IMR-90 (cell line): ENCODE measurements at regions not wholly inside any gene's neighbourhood (a gene's known extent, or its start where the extent isn't known, plus 50 kb on each side); places are given as distances from the start of the nearest gene placed in this dataset.

Experiments used
- ATAC-seq: fragments of 200-7000 bp; cut with Tn5 transposase; 2 replicates; pipeline ENCODE4 v1.9.1; 2020; ENCODE audit warnings: low read depth, mild to moderate bottlenecking, moderate library complexity
- BruUV-seq: library from RNA; stranded (reverse); fragments of 400-500 nt; replicated peaks from 2 replicates; lab custom pipeline; 2021; lab: Mats Ljungman, UMichigan
- CTCF ChIA-PET: fragments of 300-600 bp; formaldehyde crosslinking; extraction: SDS; loops from one replicate; lab custom pipeline; 2021; ENCODE audit warnings: antibody characterized with exemption; lab: Yijun Ruan, JAX
- POLR2A ChIA-PET: fragments of 300-600 bp; sonication (Branson Sonifier 250); formaldehyde crosslinking; loops from one replicate; lab custom pipeline; 2022; ENCODE audit warnings: antibody characterized with exemption; ENCODE audit not compliant: unreplicated experiment; lab: Charles Lee
- DNase-seq: peaks from one replicate; pipeline ENCODE4 v3.0.0; 2013
- H2AFZ ChIP-seq: replicated peaks from 2 replicates; pipeline ENCODE3; 2013; ENCODE audit warnings: low read length, mild to moderate bottlenecking; ENCODE audit not compliant: poor library complexity
- H2AK5ac ChIP-seq: 2 replicates; pipeline ENCODE4 v1.6.1; 2013; ENCODE audit warnings: low read depth, low read length, inconsistent platforms
- H2AK9ac ChIP-seq: replicated peaks from 2 replicates; pipeline ENCODE3; 2013; ENCODE audit warnings: mild to moderate bottlenecking, low read depth, low read length, moderate library complexity; ENCODE audit not compliant: poor library complexity
- H2BK120ac ChIP-seq: 2 replicates; pipeline ENCODE4 v1.6.1; 2013; ENCODE audit warnings: low read depth, low read length, inconsistent platforms
- H2BK15ac ChIP-seq: 3 replicates; pipeline ENCODE4 v1.6.1; 2013; ENCODE audit warnings: low read depth, low read length, inconsistent platforms
- H2BK20ac ChIP-seq: 2 replicates; pipeline ENCODE4 v1.6.1; 2013; ENCODE audit warnings: low read depth, mild to moderate bottlenecking, inconsistent platforms, low read length, moderate library complexity
- H2BK5ac ChIP-seq: 2 replicates; pipeline ENCODE4 v1.6.1; 2013; ENCODE audit warnings: mild to moderate bottlenecking, low read depth, low read length, inconsistent platforms; ENCODE audit not compliant: poor library complexity, severe bottlenecking
- H3K14ac ChIP-seq: replicated peaks from 2 replicates; pipeline ENCODE4 v1.6.1; 2013; ENCODE audit warnings: low read depth, low read length, inconsistent platforms
- H3K18ac ChIP-seq: 2 replicates; pipeline ENCODE4 v1.6.1; 2013; ENCODE audit warnings: low read depth, low read length, control low read depth
- H3K23ac ChIP-seq: 2 replicates; pipeline ENCODE4 v1.6.1; 2013; ENCODE audit warnings: low read depth, low read length, inconsistent platforms
- H3K27ac ChIP-seq: 2 replicates; pipeline ENCODE4 v1.5.1; 2013; ENCODE audit warnings: mild to moderate bottlenecking, control low read depth, low read length; ENCODE audit not compliant: insufficient read depth
- H3K27me3 ChIP-seq: 2 replicates; pipeline ENCODE4 v1.6.1; 2013; ENCODE audit warnings: low read length; ENCODE audit not compliant: control insufficient read depth, insufficient read depth
- H3K36me3 ChIP-seq: 2 replicates; pipeline ENCODE4 v1.6.1; 2013; ENCODE audit warnings: low read length, mixed read lengths; ENCODE audit not compliant: control insufficient read depth, insufficient read depth
- H3K4ac ChIP-seq: 2 replicates; pipeline ENCODE4 v1.6.1; 2013; ENCODE audit warnings: low read depth, low read length, inconsistent platforms
- H3K4me1 ChIP-seq: 2 replicates; pipeline ENCODE4 v1.6.1; 2013; ENCODE audit warnings: low read length, mixed read lengths; ENCODE audit not compliant: control insufficient read depth, insufficient read depth
- H3K4me2 ChIP-seq: 2 replicates; pipeline ENCODE4 v1.6.1; 2013; ENCODE audit warnings: low read depth, mild to moderate bottlenecking, control low read depth, low read length, moderate library complexity
- H3K4me3 ChIP-seq: 2 replicates; pipeline ENCODE4 v1.5.1; 2013; ENCODE audit warnings: low read depth, mild to moderate bottlenecking, control low read depth, low read length, moderate library complexity; ENCODE audit not compliant: insufficient read depth
- H3K56ac ChIP-seq: 2 replicates; pipeline ENCODE4 v1.6.1; 2013; ENCODE audit warnings: low read length, inconsistent platforms; ENCODE audit not compliant: insufficient read depth; ENCODE audit errors: extremely low read depth
- H3K79me1 ChIP-seq, 2 experiments: 2 replicates each; pipeline ENCODE4 v1.6.1; 2013; ENCODE audit warnings: low read length in 2 of 2, inconsistent platforms in 1 of 2, low read depth in 1 of 2
- H3K9ac ChIP-seq: 2 replicates; pipeline ENCODE4 v1.6.1; 2013; ENCODE audit warnings: low read depth, low read length, control low read depth
- H3K9me1 ChIP-seq: 2 replicates; pipeline ENCODE4 v1.6.1; 2013; ENCODE audit warnings: low read length, inconsistent platforms; ENCODE audit not compliant: insufficient read depth
- H3K9me3 ChIP-seq: 2 replicates; pipeline ENCODE4 v1.6.1; 2013; ENCODE audit warnings: low read length; ENCODE audit not compliant: control insufficient read depth, insufficient read depth
- H4K20me1 ChIP-seq: 2 replicates; pipeline ENCODE4 v1.6.1; 2013; ENCODE audit warnings: low read length, inconsistent platforms; ENCODE audit not compliant: insufficient read depth
- H4K5ac ChIP-seq: 2 replicates; pipeline ENCODE4 v1.6.1; 2013; ENCODE audit warnings: mild to moderate bottlenecking, low read depth, low read length, control low read depth
- H4K8ac ChIP-seq, 2 experiments: 2 replicates each; pipeline ENCODE4 v1.6.1; 2013; ENCODE audit warnings: low read depth in 2 of 2, low read length in 2 of 2, control low read depth in 1 of 2, inconsistent platforms in 1 of 2
- H4K91ac ChIP-seq: 2 replicates; pipeline ENCODE4 v1.6.1; 2013; ENCODE audit warnings: low read depth, low read length, inconsistent platforms; ENCODE audit not compliant: insufficient read depth
- CEBPB ChIP-seq: IDR thresholded peaks from 2 replicates; pipeline ENCODE4 v1.6.1; 2012; ENCODE audit warnings: low read depth, low read length, improper control_type of control experiment
- ELK1 ChIP-seq: fragments of 150-350 bp; IDR thresholded peaks from 2 replicates; pipeline ENCODE4 v1.6.1; 2016; ENCODE audit warnings: low read depth, mild to moderate bottlenecking, low read length, moderate library complexity, borderline replicate concordance
- FOS ChIP-seq: fragments of 150-350 bp; IDR thresholded peaks from 2 replicates; pipeline ENCODE4 v1.6.1; 2016; ENCODE audit warnings: low read depth, low read length
- MXI1 ChIP-seq: IDR thresholded peaks from 2 replicates; pipeline ENCODE4 v1.6.1; 2012; ENCODE audit warnings: low read depth, mild to moderate bottlenecking, low read length, moderate library complexity, borderline replicate concordance
- NFE2L2 ChIP-seq: fragments of 150-350 bp; IDR thresholded peaks from 2 replicates; pipeline ENCODE4 v1.6.1; 2016; ENCODE audit warnings: low read depth, mild to moderate bottlenecking, low read length
- POLR2A ChIP-seq: IDR thresholded peaks from 2 replicates; pipeline ENCODE4 v1.6.1; 2012; ENCODE audit warnings: mild to moderate bottlenecking, low read depth, low read length
- RCOR1 ChIP-seq: IDR thresholded peaks from 2 replicates; pipeline ENCODE4 v1.6.1; 2012; ENCODE audit warnings: mild to moderate bottlenecking, low read length, improper control_type of control experiment; ENCODE audit not compliant: insufficient replicate concordance
- USF2 ChIP-seq: fragments of 150-350 bp; IDR thresholded peaks from 2 replicates; pipeline ENCODE4 v1.6.1; 2017; ENCODE audit warnings: mild to moderate bottlenecking, antibody characterized with exemption, low read length, low read depth
- WGBS, 2 experiments: methylation state at CpG; one replicate each; pipeline versions ENCODE4 v1.1.5 to v1.1.7; 2013; ENCODE audit warnings: missing lambda C conversion rate in 2 of 2; ENCODE audit not compliant: insufficient read length in 1 of 2; ENCODE audit errors: extremely low coverage in 2 of 2; 5-methylcytosine and 5-hydroxymethylcytosine counted together
- dilution Hi-C: fragments of 300-500 bp; cut with HindIII; formaldehyde crosslinking; loops from one replicate; pipeline ENCODE4 v1.14.3; 2018; ENCODE audit warnings: low sequenced_read_pairs; ENCODE audit not compliant: unreplicated experiment
- in situ Hi-C: fragments of 300-500 bp; cut with MboI; formaldehyde crosslinking; loops from 3 replicates; pipeline ENCODE4 v1.14.3; 2019; ENCODE audit warnings: low sequenced_read_pairs, inconsistent platforms, mixed read lengths
- intact Hi-C: fragments of 100-400 bp; cut with micrococcal nuclease; formaldehyde crosslinking; loops from 2 replicates; pipeline ENCODE4 v1.10.0; 2022

GRCh38 chrX:139287155-139287924, 243.2 kb upstream of the F9 start:
- no CpG with 5 or more reads among the region's 2 CpGs for WGBS, 2 experiments

More at GRCh38 chrX:139287155-139287924, 243.2 kb upstream of the F9 start:
- in situ Hi-C loops: no loop called here
- H3K14ac ChIP-seq: no peak overlapping the region
- ChIA-PET CTCF (no interaction called here), POLR2A (no interaction called here)
- H3K27ac ChIP-seq: no peak overlapping the region
- H2BK20ac ChIP-seq: no peak overlapping the region
- no peak overlapping the region for H2AK5ac ChIP-seq
- H3K56ac ChIP-seq: no peak overlapping the region
- ATAC-seq (no peak), DNase-seq (no peak)
- H4K91ac ChIP-seq: no peak overlapping the region
- no peak overlapping the region for H3K18ac ChIP-seq
- no peak for TF ChIP-seq MXI1
- TF ChIP-seq NFE2L2: no peak
- no peak for TF ChIP-seq ELK1
- no peak for TF ChIP-seq RCOR1
- TF ChIP-seq FOS: no peak
- TF ChIP-seq CEBPB: no peak
- TF ChIP-seq POLR2A: no peak
- no peak for TF ChIP-seq USF2
- no peak overlapping the region for H4K8ac ChIP-seq
- no peak overlapping the region for H4K5ac ChIP-seq
- no peak overlapping the region for H3K9ac ChIP-seq
- no peak overlapping the region for H2AFZ ChIP-seq
- H3K4me3 ChIP-seq: no peak overlapping the region
- H3K36me3 ChIP-seq: no peaks in the 10 kb centered on the region
- H3K4me2 ChIP-seq: no peak overlapping the region
- intact Hi-C loops: no loop called here
- H3K4ac ChIP-seq: no peak overlapping the region
- H3K4me1 ChIP-seq: no peaks in the 10 kb centered on the region
- H3K79me1 ChIP-seq: no peaks in the 10 kb centered on the region
- dilution Hi-C loops: no loop called here
- no peaks in the 10 kb centered on the region for H4K20me1 ChIP-seq
- no peaks in the 10 kb centered on the region for H3K27me3 ChIP-seq
- H2BK15ac ChIP-seq: no peak overlapping the region
- no peak overlapping the region for H2BK5ac ChIP-seq
- H2AK9ac ChIP-seq: no peak overlapping the region
- H2BK120ac ChIP-seq: no peak overlapping the region
- peaks cover 3% of the 10 kb centered on the region; the same call in 1 of the 2 replicates for H3K9me3 ChIP-seq
- no peak overlapping the region for H3K23ac ChIP-seq
- H3K9me1 ChIP-seq: no peaks in the 10 kb centered on the region
- no TSS peak for BruUV-seq
